HUES48 (cell line): ENCODE measurements at regions not wholly inside any gene's neighbourhood (a gene's known extent, or its start where the extent isn't known, plus 50 kb on each side); places are given as distances from the start of the nearest gene placed in this dataset.

Source experiments
- H3K27ac ChIP-seq: one replicate; pipeline ENCODE4 v1.7.0; 2013; ENCODE audit warnings: low read depth, low read length, inconsistent platforms
- H3K27me3 ChIP-seq: 2 replicates; pipeline ENCODE4 v1.6.1; 2013; ENCODE audit warnings: mild to moderate bottlenecking, low read length; ENCODE audit not compliant: control insufficient read depth, insufficient read depth
- H3K36me3 ChIP-seq: 2 replicates; pipeline ENCODE4 v1.6.1; 2013; ENCODE audit warnings: low read length; ENCODE audit not compliant: control insufficient read depth, insufficient read depth
- H3K4me1 ChIP-seq: 2 replicates; pipeline ENCODE4 v1.6.1; 2013; ENCODE audit warnings: mild to moderate bottlenecking, low read length; ENCODE audit not compliant: control insufficient read depth, insufficient read depth
- H3K4me3 ChIP-seq: 2 replicates; pipeline ENCODE4 v1.5.1; 2013; ENCODE audit warnings: mild to moderate bottlenecking, low read depth, low read length
- H3K9ac ChIP-seq: 2 replicates; pipeline ENCODE4 v1.6.1; 2013; ENCODE audit warnings: mild to moderate bottlenecking, low read depth, low read length, moderate library complexity
- H3K9me3 ChIP-seq: 2 replicates; pipeline ENCODE4 v1.6.1; 2013; ENCODE audit warnings: low read length; ENCODE audit not compliant: control insufficient read depth, insufficient read depth

GRCh38 chr1:232555494-232556210, 74.3 kb downstream of the SIPA1L2 start:
- H3K9ac ChIP-seq = peak overlapping the region; percentile 12; the same call in 1 of the 2 replicates

GRCh38 chr1:232554409-232554808, 75.5 kb downstream of the SIPA1L2 start:
- H3K27ac ChIP-seq = peak overlapping the region; percentile 94
- H3K27me3 ChIP-seq = no peaks in the 10 kb centered on the region; the same call in 1 of the 2 replicates
- H3K4me3 ChIP-seq = no peak overlapping the region
- H3K9ac ChIP-seq = no peak overlapping the region
- H3K36me3 ChIP-seq = no peaks in the 10 kb centered on the region
- H3K9me3 ChIP-seq = no peaks in the 10 kb centered on the region
- peaks cover 80% of the 10 kb centered on the region for H3K4me1 ChIP-seq

More at GRCh38 chr1:232555494-232556210, 74.3 kb downstream of the SIPA1L2 start:
- Histone ChIP-seq H3K27ac (peak overlapping the region; percentile 94), H3K36me3 (no peaks in the 10 kb centered on the region), H3K4me1 (peaks cover 72% of the 10 kb centered on the region), H3K4me3 (peak overlapping the region; percentile 27; the same call in 1 of the 2 replicates), H3K9me3 (no peaks in the 10 kb centered on the region), H3K27me3 (no peaks in the 10 kb centered on the region; the same call in 1 of the 2 replicates)

GRCh38 chr1:232553809-232554208, 76.1 kb downstream of the SIPA1L2 start:
- H3K27ac ChIP-seq = peak overlapping the region; percentile 5
- H3K9ac ChIP-seq = no peak overlapping the region
- H3K36me3 ChIP-seq = no peaks in the 10 kb centered on the region
- no peak overlapping the region for H3K4me3 ChIP-seq
- no peaks in the 10 kb centered on the region for H3K9me3 ChIP-seq
- H3K27me3 ChIP-seq = no peaks in the 10 kb centered on the region; the same call in 1 of the 2 replicates
- peaks cover 80% of the 10 kb centered on the region for H3K4me1 ChIP-seq

GRCh38 chr1:232553050-232553754, 76.7 kb downstream of the SIPA1L2 start:
- Histone ChIP-seq H3K4me1 (peaks cover 80% of the 10 kb centered on the region), H3K4me3 (no peak overlapping the region), H3K27me3 (no peaks in the 10 kb centered on the region; the same call in 1 of the 2 replicates), H3K9me3 (no peaks in the 10 kb centered on the region), H3K27ac (no peak overlapping the region), H3K36me3 (no peaks in the 10 kb centered on the region), H3K9ac (no peak overlapping the region)

GRCh38 chr1:232551386-232551785, 78.5 kb downstream of the SIPA1L2 start:
- H3K36me3 ChIP-seq = no peaks in the 10 kb centered on the region
- no peaks in the 10 kb centered on the region for H3K27me3 ChIP-seq
- H3K9me3 ChIP-seq = no peaks in the 10 kb centered on the region
- H3K4me1 ChIP-seq = peaks cover 70% of the 10 kb centered on the region
- H3K9ac ChIP-seq = no peak overlapping the region
- H3K27ac ChIP-seq = no peak overlapping the region
- no peak overlapping the region for H3K4me3 ChIP-seq

GRCh38 chr1:232550007-232550406, 79.9 kb downstream of the SIPA1L2 start:
- Histone ChIP-seq H3K4me3 (no peak overlapping the region), H3K27me3 (no peaks in the 10 kb centered on the region), H3K4me1 (peaks cover 56% of the 10 kb centered on the region), H3K27ac (no peak overlapping the region), H3K9ac (no peak overlapping the region), H3K36me3 (no peaks in the 10 kb centered on the region), H3K9me3 (no peaks in the 10 kb centered on the region)

- H3K27me3 ChIP-seq = no peaks in the 10 kb centered on the region
- H3K27ac ChIP-seq = no peak overlapping the region
- no peak overlapping the region for H3K4me3 ChIP-seq
- H3K9ac ChIP-seq = no peak overlapping the region
- no peaks in the 10 kb centered on the region for H3K36me3 ChIP-seq
- H3K4me1 ChIP-seq = peaks cover 45% of the 10 kb centered on the region
- no peaks in the 10 kb centered on the region for H3K9me3 ChIP-seq
Measured at GRCh38 chr1:232548691-232549090, 81.2 kb downstream of the SIPA1L2 start.

- H3K27me3 ChIP-seq = no peaks in the 10 kb centered on the region
- no peak overlapping the region for H3K4me3 ChIP-seq
- H3K9ac ChIP-seq = no peak overlapping the region
- no peaks in the 10 kb centered on the region for H3K9me3 ChIP-seq
- H3K36me3 ChIP-seq = no peaks in the 10 kb centered on the region
- H3K27ac ChIP-seq = no peak overlapping the region
- peaks cover 38% of the 10 kb centered on the region for H3K4me1 ChIP-seq
Measured at GRCh38 chr1:232547938-232548484, 81.9 kb downstream of the SIPA1L2 start.

GRCh38 chr1:232542633-232543593, 87.0 kb downstream of the SIPA1L2 start:
- no peaks in the 10 kb centered on the region for H3K9me3 ChIP-seq
- no peak overlapping the region for H3K27ac ChIP-seq
- no peaks in the 10 kb centered on the region for H3K36me3 ChIP-seq
- H3K4me3 ChIP-seq = no peak overlapping the region
- H3K9ac ChIP-seq = no peak overlapping the region
- peaks cover 19% of the 10 kb centered on the region for H3K4me1 ChIP-seq
- H3K27me3 ChIP-seq = no peaks in the 10 kb centered on the region

- no peaks in the 10 kb centered on the region for H3K27me3 ChIP-seq
- peaks cover 21% of the 10 kb centered on the region for H3K4me1 ChIP-seq
- no peaks in the 10 kb centered on the region for H3K9me3 ChIP-seq
- H3K4me3 ChIP-seq = no peak overlapping the region
- no peak overlapping the region for H3K9ac ChIP-seq
- H3K36me3 ChIP-seq = no peaks in the 10 kb centered on the region
- peak overlapping the region; percentile 87 for H3K27ac ChIP-seq
Measured at GRCh38 chr1:232538943-232539302, 91.0 kb downstream of the SIPA1L2 start.
